Vagina (tissue), 2 donors: ENCODE measurements at regions not wholly inside any gene's neighbourhood (a gene's known extent, or its start where the extent isn't known, plus 50 kb on each side); places are given as distances from the start of the nearest gene placed in this dataset.

ENCODE experiments used
- DNase-seq, 2 donors: peaks; one replicate each; pipeline ENCODE4 v3.0.0-alpha.2; 2017; ENCODE audit errors: extremely low spot score in 2 of 2
- H3K27ac ChIP-seq: fragments of 200-600 bp; sonication (generic); one replicate; pipeline ENCODE4 v1.5.1; 2019
- H3K27me3 ChIP-seq: fragments of 200-600 bp; sonication (generic); one replicate; pipeline ENCODE4 v1.5.1; 2019
- H3K36me3 ChIP-seq, 2 donors: fragments of 200-600 bp; sonication (generic); one replicate each; pipeline ENCODE4 v1.5.1; 2017 to 2019
- H3K4me1 ChIP-seq: fragments of 200-600 bp; sonication (generic); one replicate; pipeline ENCODE4 v1.5.1; 2019
- H3K4me3 ChIP-seq, 2 donors: fragments of 200-600 bp; sonication (generic); 1 replicate in 1 of 2; 2 replicates in 1 of 2; pipeline ENCODE4 v1.5.1; 2016 to 2019
- H3K9me3 ChIP-seq: fragments of 200-600 bp; sonication (generic); one replicate; pipeline ENCODE4 v1.5.1; 2019
- CTCF ChIP-seq, 3 experiments: fragments of 450-650 bp in 2 of 3; fragments of 200-600 bp in 1 of 3; sonication (generic) in 1 of 3; IDR thresholded peaks; one replicate each; pipeline ENCODE4 v1.5.1; 2017 to 2019; ENCODE audit warnings: antibody characterized with exemption in 3 of 3, mild to moderate bottlenecking in 2 of 3, moderate library complexity in 2 of 3
- POLR2A ChIP-seq, 2 donors: fragments of 450-650 bp; IDR thresholded peaks; one replicate each; pipeline ENCODE4 v1.6.1; 2017; ENCODE audit warnings: antibody characterized with exemption in 2 of 2, mild to moderate bottlenecking in 2 of 2, moderate library complexity in 2 of 2
- POLR2AphosphoS5 ChIP-seq, 2 donors: sonication (generic); formaldehyde crosslinking; IDR thresholded peaks; one replicate each; pipeline ENCODE4 v1.9.0; 2017; ENCODE audit warnings: antibody characterized with exemption in 2 of 2, mild to moderate bottlenecking in 2 of 2, low read depth in 1 of 2; ENCODE audit not compliant: insufficient read depth in 1 of 2
- intact Hi-C: fragments of 100-400 bp; cut with DNase I; formaldehyde crosslinking; loops from one replicate; pipeline ENCODE4 v1.15.1; 2023

- Histone ChIP-seq H3K36me3 (no peaks in the 10 kb centered on the region), H3K4me1 (no peaks in the 10 kb centered on the region), H3K4me3 (no peak overlapping the region), H3K9me3 (no peaks in the 10 kb centered on the region), H3K27me3 (no peaks in the 10 kb centered on the region), H3K27ac (no peak overlapping the region)
- no peak for DNase-seq
- TF ChIP-seq CTCF (IDR thresholded peaks at IDR 0.05): no peak
- no peak for TF ChIP-seq POLR2A (IDR thresholded peaks at IDR 0.05)
- TF ChIP-seq POLR2AphosphoS5 (IDR thresholded peaks at IDR 0.05; ENCODE audit: insufficient read depth in 1 of 2, low read depth in 1 of 2): no peak
- intact Hi-C loops: no loop called here
These were observed 94.4 kb downstream of the DTWD1 start for GRCh38 chr15:49715211-49715610.

- intact Hi-C loops: no loop called here
- H3K36me3 ChIP-seq: no peaks in the 10 kb centered on the region
- H3K27ac ChIP-seq: no peak overlapping the region
- no peak for DNase-seq
- H3K4me1 ChIP-seq: no peaks in the 10 kb centered on the region
- no peak overlapping the region for H3K4me3 ChIP-seq
- no peaks in the 10 kb centered on the region for H3K9me3 ChIP-seq
- H3K27me3 ChIP-seq: no peaks in the 10 kb centered on the region
- TF ChIP-seq CTCF (IDR thresholded peaks at IDR 0.05): no peak
- no peak for TF ChIP-seq POLR2AphosphoS5 (IDR thresholded peaks at IDR 0.05; ENCODE audit: insufficient read depth in 1 of 2, low read depth in 1 of 2)
- no peak for TF ChIP-seq POLR2A (IDR thresholded peaks at IDR 0.05)
These were observed 94.9 kb downstream of the DTWD1 start for GRCh38 chr15:49715701-49716100.

GRCh38 chr15:49718234-49718633, 97.4 kb downstream of the DTWD1 start:
- Histone ChIP-seq H3K36me3 (no peaks in the 10 kb centered on the region), H3K9me3 (no peaks in the 10 kb centered on the region), H3K27ac (peak overlapping the region; percentile 34), H3K4me3 (no peak overlapping the region), H3K27me3 (no peaks in the 10 kb centered on the region), H3K4me1 (no peaks in the 10 kb centered on the region)
- intact Hi-C loops: no loop called here
- TF ChIP-seq POLR2A (IDR thresholded peaks at IDR 0.05) (no peak), POLR2AphosphoS5 (IDR thresholded peaks at IDR 0.05; ENCODE audit: insufficient read depth in 1 of 2, low read depth in 1 of 2) (peak in 1 of 2 donors; percentile 50), CTCF (IDR thresholded peaks at IDR 0.05) (no peak)
- no peak for DNase-seq

- TF ChIP-seq CTCF (IDR thresholded peaks at IDR 0.05): no peak
- TF ChIP-seq POLR2AphosphoS5 (IDR thresholded peaks at IDR 0.05; ENCODE audit: insufficient read depth in 1 of 2, low read depth in 1 of 2): no peak
- TF ChIP-seq POLR2A (IDR thresholded peaks at IDR 0.05): no peak
- DNase-seq: no peak
- Histone ChIP-seq H3K27ac (peak overlapping the region; percentile 34), H3K9me3 (no peaks in the 10 kb centered on the region), H3K4me1 (no peaks in the 10 kb centered on the region), H3K4me3 (no peak overlapping the region), H3K27me3 (no peaks in the 10 kb centered on the region), H3K36me3 (no peaks in the 10 kb centered on the region)
- intact Hi-C loops: no loop called here
These were observed 98.0 kb downstream of the DTWD1 start for GRCh38 chr15:49718846-49719245.

- Histone ChIP-seq H3K9me3 (no peaks in the 10 kb centered on the region), H3K27me3 (no peaks in the 10 kb centered on the region), H3K27ac (no peak overlapping the region), H3K36me3 (no peaks in the 10 kb centered on the region), H3K4me3 (no peak overlapping the region), H3K4me1 (no peaks in the 10 kb centered on the region)
- TF ChIP-seq CTCF (IDR thresholded peaks at IDR 0.05) (no peak), POLR2AphosphoS5 (IDR thresholded peaks at IDR 0.05; ENCODE audit: insufficient read depth in 1 of 2, low read depth in 1 of 2) (no peak), POLR2A (IDR thresholded peaks at IDR 0.05) (no peak)
- intact Hi-C loops: no loop called here
- no peak for DNase-seq
These were observed 99.4 kb downstream of the DTWD1 start for GRCh38 chr15:49720261-49720660.
